ENCODE measurements at regions not wholly inside any gene's neighbourhood (a gene's known extent, or its start where the extent isn't known, plus 50 kb on each side); places are given as distances from the start of the nearest gene placed in this dataset.

DNA sequence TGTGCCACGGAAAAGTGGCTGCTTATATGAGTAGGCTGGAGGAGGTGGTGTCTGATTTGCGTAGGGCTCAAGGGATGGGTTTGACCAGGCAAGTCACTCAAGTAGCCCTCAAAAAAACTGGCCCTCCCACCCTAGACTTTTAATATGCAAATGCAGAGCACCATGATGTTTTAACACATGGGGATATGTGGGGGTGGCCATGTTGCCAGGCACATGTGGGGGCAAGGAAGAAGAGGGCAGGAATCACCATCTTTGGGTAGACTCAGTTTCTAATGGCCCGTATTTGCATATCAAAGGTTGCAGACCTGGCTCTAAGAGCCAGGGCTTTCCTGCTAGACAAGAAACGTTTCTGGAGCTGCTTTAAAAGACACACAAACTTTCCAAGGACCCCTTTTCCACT, 307.2 kb upstream of the NDN start:
- TF ChIP-seq, protein P1, sequence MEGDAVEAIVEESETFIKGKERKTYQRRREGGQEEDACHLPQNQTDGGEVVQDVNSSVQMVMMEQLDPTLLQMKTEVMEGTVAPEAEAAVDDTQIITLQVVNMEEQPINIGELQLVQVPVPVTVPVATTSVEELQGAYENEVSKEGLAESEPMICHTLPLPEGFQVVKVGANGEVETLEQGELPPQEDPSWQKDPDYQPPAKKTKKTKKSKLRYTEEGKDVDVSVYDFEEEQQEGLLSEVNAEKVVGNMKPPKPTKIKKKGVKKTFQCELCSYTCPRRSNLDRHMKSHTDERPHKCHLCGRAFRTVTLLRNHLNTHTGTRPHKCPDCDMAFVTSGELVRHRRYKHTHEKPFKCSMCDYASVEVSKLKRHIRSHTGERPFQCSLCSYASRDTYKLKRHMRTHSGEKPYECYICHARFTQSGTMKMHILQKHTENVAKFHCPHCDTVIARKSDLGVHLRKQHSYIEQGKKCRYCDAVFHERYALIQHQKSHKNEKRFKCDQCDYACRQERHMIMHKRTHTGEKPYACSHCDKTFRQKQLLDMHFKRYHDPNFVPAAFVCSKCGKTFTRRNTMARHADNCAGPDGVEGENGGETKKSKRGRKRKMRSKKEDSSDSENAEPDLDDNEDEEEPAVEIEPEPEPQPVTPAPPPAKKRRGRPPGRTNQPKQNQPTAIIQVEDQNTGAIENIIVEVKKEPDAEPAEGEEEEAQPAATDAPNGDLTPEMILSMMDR (IDR thresholded peaks at IDR 0.05; ENCODE audit: insufficient read depth, low read depth, low read length), result no peak

DNA sequence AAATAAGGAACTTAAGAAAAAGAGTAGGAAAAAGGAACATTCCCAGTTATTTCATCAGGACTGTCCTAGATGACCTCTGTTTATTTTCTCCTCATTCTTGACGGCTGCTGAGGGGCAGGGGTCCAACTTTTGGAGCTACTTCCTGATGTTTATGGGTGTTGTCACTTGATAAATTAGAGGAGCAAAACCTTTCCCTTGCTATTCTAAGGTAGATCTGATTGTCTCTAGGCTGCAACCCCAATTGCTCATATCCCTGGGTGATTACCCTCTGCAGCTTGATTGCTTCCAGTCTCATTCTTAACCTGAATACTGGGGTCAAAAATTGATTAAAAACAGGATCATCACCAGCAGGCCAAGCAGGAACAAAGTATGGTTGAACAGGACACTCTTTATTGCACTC, 311.0 kb upstream of the NDN start:
- TF ChIP-seq, protein P1 (IDR thresholded peaks at IDR 0.05; ENCODE audit: insufficient read depth, low read depth, low read length), result no peak
- DNase-seq (ENCODE audit: low read depth), result no peak
- H3K4me3 ChIP-seq (ENCODE audit: low read depth, low read length), result no peak overlapping the region

More for the DNA sequence above, 307.2 kb upstream of the NDN start:
- no peak for DNase-seq (ENCODE audit: low read depth)
- H3K4me3 ChIP-seq (ENCODE audit: low read depth, low read length), result no peak overlapping the region

DNA sequence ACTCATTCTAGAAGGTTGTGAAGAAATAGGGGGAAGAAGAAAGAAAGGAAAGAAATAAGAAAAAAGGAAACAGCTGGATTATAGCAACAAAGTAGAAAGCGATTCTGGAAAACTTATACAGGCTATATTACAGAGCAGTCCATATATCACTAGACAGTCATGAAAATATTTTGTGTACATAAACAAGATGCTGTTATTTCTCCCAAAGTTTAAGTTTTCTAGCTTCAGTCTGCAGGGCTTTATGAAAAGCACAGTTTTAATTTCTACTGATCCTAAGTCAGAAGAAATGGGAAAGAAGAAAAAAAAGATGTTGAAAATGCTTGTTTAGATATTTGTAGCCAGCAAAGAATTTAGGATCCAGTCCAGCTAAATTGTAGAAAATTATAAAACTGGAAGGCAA, 321.4 kb upstream of the NDN start:
- TF ChIP-seq, protein P1 (IDR thresholded peaks at IDR 0.05; ENCODE audit: insufficient read depth, low read depth, low read length), result no peak
- DNase-seq (ENCODE audit: low read depth), result no peak
- H3K4me3 ChIP-seq (ENCODE audit: low read depth, low read length), result no peak overlapping the region

DNA sequence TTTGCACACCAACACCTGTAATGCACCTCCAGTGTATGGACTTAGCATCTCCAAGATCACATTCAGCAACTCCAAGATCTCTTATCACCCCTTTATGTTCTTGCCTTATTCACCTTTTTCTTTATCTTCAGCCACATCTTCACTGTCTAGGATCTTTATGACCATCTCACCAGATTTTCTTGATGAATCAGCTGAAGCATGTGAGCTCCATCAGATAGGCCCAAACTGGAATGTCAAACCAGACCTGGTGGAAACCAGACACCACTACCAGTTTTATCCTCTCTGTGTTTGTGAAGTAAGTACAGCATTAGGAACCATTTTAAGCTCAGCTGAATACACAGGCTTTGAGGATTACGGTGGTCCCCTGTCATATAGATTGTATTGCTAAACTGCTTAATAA, 330.4 kb upstream of the NDN start:
- no peak overlapping the region for H3K4me3 ChIP-seq (ENCODE audit: low read depth, low read length)
- DNase-seq (ENCODE audit: low read depth), result no peak
- TF ChIP-seq, protein P1 (IDR thresholded peaks at IDR 0.05; ENCODE audit: insufficient read depth, low read depth, low read length), result no peak

DNA sequence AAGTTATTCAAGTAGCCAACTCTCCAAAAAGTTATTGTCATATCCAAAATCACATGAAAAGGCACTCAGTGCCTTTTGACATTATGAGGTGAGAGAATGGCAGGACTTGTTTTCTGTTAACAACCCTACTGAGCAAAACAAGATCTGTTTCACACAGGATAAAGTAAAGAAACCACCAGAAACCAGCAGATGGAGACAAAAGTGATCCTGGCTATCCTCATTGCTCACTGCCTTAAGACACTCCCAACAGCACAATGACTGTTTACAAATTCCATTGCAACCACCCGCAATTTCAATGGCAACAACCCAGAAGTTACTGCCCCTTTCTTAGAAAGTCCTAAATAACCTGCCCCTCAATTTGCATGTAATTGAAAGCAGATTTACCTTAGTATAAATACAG, 352.6 kb upstream of the NDN start:
- H3K4me3 ChIP-seq (ENCODE audit: low read depth, low read length), result no peak overlapping the region
- no peak for DNase-seq (ENCODE audit: low read depth)
- TF ChIP-seq, protein P1 (IDR thresholded peaks at IDR 0.05; ENCODE audit: insufficient read depth, low read depth, low read length), result no peak

DNA sequence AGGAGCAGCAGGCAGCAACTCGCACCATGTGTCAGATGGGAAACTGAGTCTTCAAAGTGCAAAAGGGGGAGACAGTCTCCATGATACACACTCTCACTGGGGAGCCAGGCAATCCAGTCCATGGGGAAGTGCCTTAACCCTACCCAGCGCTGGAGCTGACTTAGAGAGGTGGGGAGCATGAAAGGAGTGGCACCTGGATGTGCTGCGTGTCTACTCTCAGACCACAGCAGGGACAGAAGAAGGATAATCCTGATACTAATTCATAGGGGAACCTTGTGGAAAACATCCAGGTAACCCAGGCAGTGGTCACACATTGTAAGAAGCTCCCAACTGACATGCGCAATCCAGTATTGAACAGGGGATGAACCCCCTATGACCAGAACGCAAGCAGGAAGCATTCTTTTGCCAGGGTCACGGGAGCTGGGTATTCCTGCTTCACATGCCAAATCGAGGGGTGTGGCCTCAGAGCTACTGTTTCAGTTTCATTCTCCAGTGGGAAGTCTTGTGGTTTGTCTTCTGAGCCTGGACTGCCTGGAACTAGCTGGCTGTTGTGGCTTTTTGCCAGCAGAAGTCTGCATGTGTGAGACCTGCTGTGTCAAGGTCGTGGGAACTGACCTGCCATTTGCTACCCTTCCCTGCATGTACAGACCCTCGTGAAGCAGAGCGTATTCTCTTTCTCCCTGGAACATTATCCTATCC, 367.6 kb upstream of the NDN start:
- DNase-seq (ENCODE audit: low read depth), result no peak
- no peak overlapping the region for H3K4me3 ChIP-seq (ENCODE audit: low read depth, low read length)
- TF ChIP-seq, protein P1 (IDR thresholded peaks at IDR 0.05; ENCODE audit: insufficient read depth, low read depth, low read length), result no peak

Data from fibroblast of villous mesenchyme (primary cell).